Psoas muscle (tissue), 7 donors: ENCODE measurements at regions not wholly inside any gene's neighbourhood (a gene's known extent, or its start where the extent isn't known, plus 50 kb on each side); places are given as distances from the start of the nearest gene placed in this dataset.
A peak's percentile ranks its signal among the peaks of the same experiment; 100 is the strongest.

ENCODE experiments used
- ATAC-seq, 4 donors: fragments of 200-7000 bp; cut with Tn5 transposase; one replicate each; pipeline ENCODE4 v1.9.1; 2020; ENCODE audit warnings: moderate library complexity in 3 of 4, mild to moderate bottlenecking in 2 of 4
- DNase-seq, 2 donors: peaks; one replicate each; pipeline ENCODE4 v3.0.0-alpha.2; 2020
- H3K27ac ChIP-seq: fragments of 200-600 bp; one replicate; pipeline ENCODE4 v1.8.0; 2022
- H3K27me3 ChIP-seq, 3 donors: fragments of 200-600 bp in 1 of 3; one replicate each; pipeline versions ENCODE4 v1.6.1 to v1.8.0; 2013 to 2022; ENCODE audit warnings: low read length in 2 of 3, mild to moderate bottlenecking in 2 of 3, moderate library complexity in 1 of 3; ENCODE audit not compliant: insufficient read depth in 3 of 3
- H3K36me3 ChIP-seq, 2 donors: fragments of 200-600 bp in 1 of 2; one replicate each; pipeline versions ENCODE4 v1.6.1 to v1.8.0; 2013 to 2022; ENCODE audit warnings: low read depth in 1 of 2, mild to moderate bottlenecking in 1 of 2, moderate library complexity in 1 of 2; ENCODE audit not compliant: insufficient read depth in 1 of 2
- H3K4me1 ChIP-seq: fragments of 200-600 bp; one replicate; pipeline ENCODE4 v1.8.0; 2022
- H3K4me3 ChIP-seq: fragments of 200-600 bp; one replicate; pipeline ENCODE4 v1.8.0; 2022; ENCODE audit warnings: mild to moderate bottlenecking
- H3K9me3 ChIP-seq: fragments of 200-600 bp; one replicate; pipeline ENCODE4 v1.8.0; 2022
- WGBS, 3 donors: extraction: QIAGEN DNeasy Blood & Tissue Kit; methylation state at CpG; one replicate each; pipeline versions ENCODE4 v1.1.6 to v1.1.7; 2013; 5-methylcytosine and 5-hydroxymethylcytosine counted together
- intact Hi-C, 2 donors: fragments of 100-400 bp; cut with DNase I; formaldehyde crosslinking; loops; one replicate each; pipeline versions ENCODE4 v1.11.0 to v1.14.2; 2022
- TF ChIP-seq, protein P1 (sequence below): fragments of 200-600 bp; IDR thresholded peaks from one replicate; pipeline ENCODE4 v1.8.0; 2022; ENCODE audit warnings: antibody characterized with exemption
- donor health status: healthy with polysubstance abuse.
- donor health status: DM: no; HTN: no; CAD: no; lungs with moderate emphysema.
- donor health status: Bipolar disorder and iron deficiency.
- donor health status: healthy.
- donor health status: DM: yes; HTN: yes; CAD: no.
- donor health status: DM: no; HTN: no; CAD: no.
- donor health status: DM: yes; HTN: yes; CAD: no.

GRCh38 chr4:107164962-107165475 lies 128.9 kb upstream of the DKK2 start:
- TF ChIP-seq, protein P1, sequence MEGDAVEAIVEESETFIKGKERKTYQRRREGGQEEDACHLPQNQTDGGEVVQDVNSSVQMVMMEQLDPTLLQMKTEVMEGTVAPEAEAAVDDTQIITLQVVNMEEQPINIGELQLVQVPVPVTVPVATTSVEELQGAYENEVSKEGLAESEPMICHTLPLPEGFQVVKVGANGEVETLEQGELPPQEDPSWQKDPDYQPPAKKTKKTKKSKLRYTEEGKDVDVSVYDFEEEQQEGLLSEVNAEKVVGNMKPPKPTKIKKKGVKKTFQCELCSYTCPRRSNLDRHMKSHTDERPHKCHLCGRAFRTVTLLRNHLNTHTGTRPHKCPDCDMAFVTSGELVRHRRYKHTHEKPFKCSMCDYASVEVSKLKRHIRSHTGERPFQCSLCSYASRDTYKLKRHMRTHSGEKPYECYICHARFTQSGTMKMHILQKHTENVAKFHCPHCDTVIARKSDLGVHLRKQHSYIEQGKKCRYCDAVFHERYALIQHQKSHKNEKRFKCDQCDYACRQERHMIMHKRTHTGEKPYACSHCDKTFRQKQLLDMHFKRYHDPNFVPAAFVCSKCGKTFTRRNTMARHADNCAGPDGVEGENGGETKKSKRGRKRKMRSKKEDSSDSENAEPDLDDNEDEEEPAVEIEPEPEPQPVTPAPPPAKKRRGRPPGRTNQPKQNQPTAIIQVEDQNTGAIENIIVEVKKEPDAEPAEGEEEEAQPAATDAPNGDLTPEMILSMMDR: no peak
- 57 to 67% (median 67%) methylated on average over 2 of the region's 2 CpGs for WGBS, 3 donors
- intact Hi-C loops: no loop called here

GRCh38 chr4:107156443-107156842 lies 120.3 kb upstream of the DKK2 start:
- DNase-seq (no peak), ATAC-seq (no peak)
- H3K9me3 ChIP-seq: no peaks in the 10 kb centered on the region
- TF ChIP-seq, protein P1: no peak
- H3K27ac ChIP-seq: no peak overlapping the region
- H3K36me3 ChIP-seq: no peaks in the 10 kb centered on the region
- no peaks in the 10 kb centered on the region for H3K27me3 ChIP-seq
- intact Hi-C loops: no loop called here
- H3K4me1 ChIP-seq: no peaks in the 10 kb centered on the region
- no peak overlapping the region for H3K4me3 ChIP-seq

More at GRCh38 chr4:107164962-107165475, 128.9 kb upstream of the DKK2 start:
- Histone ChIP-seq H3K36me3 (no peaks in the 10 kb centered on the region), H3K4me3 (no peak overlapping the region), H3K27me3 (no peaks in the 10 kb centered on the region), H3K27ac (no peak overlapping the region), H3K9me3 (peaks cover 9% of the 10 kb centered on the region), H3K4me1 (no peaks in the 10 kb centered on the region)
- DNase-seq (no peak), ATAC-seq (no peak)

DNA sequence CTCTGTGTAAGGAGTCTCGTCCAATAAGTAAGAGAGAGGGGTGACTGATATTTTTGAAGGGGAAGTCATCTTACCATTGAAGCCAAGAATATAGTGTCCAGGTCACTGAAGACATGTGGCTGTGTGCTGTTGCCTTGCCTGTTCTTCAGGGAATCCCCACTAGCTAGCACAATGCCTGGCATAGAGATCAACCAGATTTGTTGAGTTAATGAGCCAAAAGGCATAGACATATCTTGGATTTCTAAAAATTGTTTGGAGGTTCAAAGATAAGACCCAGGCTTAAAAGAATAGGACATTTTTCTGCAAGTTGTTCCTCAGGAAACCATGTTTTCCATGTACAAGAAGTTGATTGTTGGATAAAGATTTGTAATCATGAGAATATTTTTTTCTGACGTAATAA lies 119.3 kb upstream of the DKK2 start:
- Histone ChIP-seq H3K9me3 (no peaks in the 10 kb centered on the region), H3K4me3 (no peak overlapping the region), H3K36me3 (no peaks in the 10 kb centered on the region), H3K27ac (no peak overlapping the region), H3K4me1 (no peaks in the 10 kb centered on the region), H3K27me3 (no peaks in the 10 kb centered on the region)
- WGBS, 3 donors: 57 to 76% (median 69%) methylated on average over 2 of the region's 2 CpGs
- DNase-seq (no peak), ATAC-seq (no peak)
- TF ChIP-seq, protein P1: no peak
- intact Hi-C loops: no loop called here

GRCh38 chr4:107153956-107154355 lies 117.8 kb upstream of the DKK2 start:
- WGBS, 3 donors: 45 to 56% (median 46%) methylated on average over 2 of the region's 2 CpGs
- Histone ChIP-seq H3K27me3 (no peaks in the 10 kb centered on the region), H3K27ac (no peak overlapping the region), H3K9me3 (no peaks in the 10 kb centered on the region), H3K36me3 (no peaks in the 10 kb centered on the region), H3K4me3 (no peak overlapping the region), H3K4me1 (no peaks in the 10 kb centered on the region)
- DNase-seq (no peak), ATAC-seq (no peak)
- intact Hi-C loops: no loop called here
- TF ChIP-seq, protein P1: no peak

DNA sequence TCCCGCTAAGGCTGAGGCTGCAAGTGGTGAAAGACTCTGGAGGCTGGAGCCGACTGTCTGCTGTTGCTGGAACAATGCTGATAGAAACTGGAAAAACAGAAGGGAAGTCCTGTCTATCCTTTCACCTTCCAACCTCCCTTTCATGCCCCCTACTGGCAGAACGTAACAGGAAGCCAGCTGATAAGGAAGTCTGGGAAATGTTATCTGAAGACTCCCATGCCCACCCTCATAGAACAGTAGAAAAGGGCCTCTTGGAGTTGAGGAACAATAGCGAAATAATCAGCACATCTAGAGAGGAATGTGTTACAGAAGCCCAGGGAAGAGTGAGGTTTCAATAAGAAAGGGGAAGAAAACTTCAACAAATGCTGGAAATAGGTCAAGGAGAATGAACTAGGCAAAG lies 117.1 kb upstream of the DKK2 start:
- no peaks in the 10 kb centered on the region for H3K9me3 ChIP-seq
- H3K27ac ChIP-seq: no peak overlapping the region
- no peak overlapping the region for H3K4me3 ChIP-seq
- no peaks in the 10 kb centered on the region for H3K36me3 ChIP-seq
- ATAC-seq (no peak), DNase-seq (no peak)
- TF ChIP-seq, protein P1: peak; percentile 32
- no peaks in the 10 kb centered on the region for H3K4me1 ChIP-seq
- intact Hi-C loops: no loop called here
- 64 to 69% (median 67%) methylated on average over 4 of the region's 4 CpGs for WGBS, 3 donors
- H3K27me3 ChIP-seq: no peaks in the 10 kb centered on the region
